SK-N-SH (cell line): ENCODE measurements at regions not wholly inside any gene's neighbourhood (a gene's known extent, or its start where the extent isn't known, plus 50 kb on each side); places are given as distances from the start of the nearest gene placed in this dataset.

ENCODE experiments used
- EP300 ChIP-seq, 2 experiments: IDR thresholded peaks; 2 replicates each; pipeline versions ENCODE4 v1.4.0 to v1.6.1; 2012; ENCODE audit warnings: borderline replicate concordance in 1 of 2, low read depth in 1 of 2, low read length in 1 of 2
- FOXM1 ChIP-seq: IDR thresholded peaks from 2 replicates; pipeline ENCODE4 v1.4.0; 2012; ENCODE audit warnings: low read depth, mild to moderate bottlenecking
- GABPA ChIP-seq: IDR thresholded peaks from 2 replicates; pipeline ENCODE4 v1.4.0; 2012; ENCODE audit warnings: low read depth, mild to moderate bottlenecking
- JUND ChIP-seq: IDR thresholded peaks from 2 replicates; pipeline ENCODE4 v1.4.0; 2012
- MXI1 ChIP-seq: IDR thresholded peaks from 2 replicates; pipeline ENCODE4 v1.6.1; 2012; ENCODE audit warnings: mild to moderate bottlenecking, low read depth, low read length, improper control_type of control experiment
- POLR2AphosphoS5 ChIP-seq: IDR thresholded peaks from 2 replicates; pipeline ENCODE4 v1.6.1; 2012; ENCODE audit warnings: low read depth, low read length
- TAF1 ChIP-seq: IDR thresholded peaks from 2 replicates; pipeline ENCODE4 v1.6.1; 2012; ENCODE audit warnings: low read depth, mild to moderate bottlenecking, low read length, moderate library complexity, borderline replicate concordance
- YY1 ChIP-seq: IDR thresholded peaks from 2 replicates; pipeline ENCODE4 v1.4.0; 2012; ENCODE audit warnings: low read depth, mild to moderate bottlenecking
- TF ChIP-seq, protein P1 (sequence below): fragments of 200-600 bp; sonication (generic); IDR thresholded peaks from 2 replicates; pipeline ENCODE4 v1.6.1; 2017; ENCODE audit warnings: antibody characterized with exemption, mild to moderate bottlenecking, moderate library complexity
- TF ChIP-seq, protein P2 (sequence below): fragments of 150-350 bp; IDR thresholded peaks from 2 replicates; pipeline ENCODE4 v1.6.1; 2016; ENCODE audit warnings: mild to moderate bottlenecking, low read depth, low read length

DNA sequence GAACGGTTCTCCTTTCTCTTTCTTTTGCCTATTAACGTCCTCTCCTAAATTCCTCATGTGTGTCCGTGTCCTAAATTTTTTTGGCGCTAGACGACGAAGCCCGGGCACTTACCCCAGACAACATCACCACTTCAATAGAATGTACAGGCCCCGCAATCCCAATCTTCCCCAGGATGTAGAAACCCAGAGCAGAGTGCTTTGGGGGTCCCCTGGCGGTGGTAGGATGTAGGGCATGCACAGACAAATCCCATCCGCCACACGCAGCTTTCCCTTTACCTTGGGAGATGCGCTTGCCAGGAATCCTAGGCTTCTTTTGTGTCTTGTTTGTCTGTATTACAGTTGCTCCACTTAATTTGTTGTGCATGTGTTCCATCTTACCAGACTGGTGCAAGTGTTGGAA lies 417.3 kb upstream of the ARID1B start:
- TF ChIP-seq, protein P1, sequence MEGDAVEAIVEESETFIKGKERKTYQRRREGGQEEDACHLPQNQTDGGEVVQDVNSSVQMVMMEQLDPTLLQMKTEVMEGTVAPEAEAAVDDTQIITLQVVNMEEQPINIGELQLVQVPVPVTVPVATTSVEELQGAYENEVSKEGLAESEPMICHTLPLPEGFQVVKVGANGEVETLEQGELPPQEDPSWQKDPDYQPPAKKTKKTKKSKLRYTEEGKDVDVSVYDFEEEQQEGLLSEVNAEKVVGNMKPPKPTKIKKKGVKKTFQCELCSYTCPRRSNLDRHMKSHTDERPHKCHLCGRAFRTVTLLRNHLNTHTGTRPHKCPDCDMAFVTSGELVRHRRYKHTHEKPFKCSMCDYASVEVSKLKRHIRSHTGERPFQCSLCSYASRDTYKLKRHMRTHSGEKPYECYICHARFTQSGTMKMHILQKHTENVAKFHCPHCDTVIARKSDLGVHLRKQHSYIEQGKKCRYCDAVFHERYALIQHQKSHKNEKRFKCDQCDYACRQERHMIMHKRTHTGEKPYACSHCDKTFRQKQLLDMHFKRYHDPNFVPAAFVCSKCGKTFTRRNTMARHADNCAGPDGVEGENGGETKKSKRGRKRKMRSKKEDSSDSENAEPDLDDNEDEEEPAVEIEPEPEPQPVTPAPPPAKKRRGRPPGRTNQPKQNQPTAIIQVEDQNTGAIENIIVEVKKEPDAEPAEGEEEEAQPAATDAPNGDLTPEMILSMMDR: peak; percentile 18; the same call in 1 of the 2 replicates
- no peak for TF ChIP-seq EP300 (IDR thresholded peaks at IDR 0.05; ENCODE audit: borderline replicate concordance in 1 of 2, low read depth in 1 of 2, low read length in 1 of 2)
- TF ChIP-seq POLR2AphosphoS5: no peak
- TF ChIP-seq FOXM1: no peak
- TF ChIP-seq, protein P2, sequence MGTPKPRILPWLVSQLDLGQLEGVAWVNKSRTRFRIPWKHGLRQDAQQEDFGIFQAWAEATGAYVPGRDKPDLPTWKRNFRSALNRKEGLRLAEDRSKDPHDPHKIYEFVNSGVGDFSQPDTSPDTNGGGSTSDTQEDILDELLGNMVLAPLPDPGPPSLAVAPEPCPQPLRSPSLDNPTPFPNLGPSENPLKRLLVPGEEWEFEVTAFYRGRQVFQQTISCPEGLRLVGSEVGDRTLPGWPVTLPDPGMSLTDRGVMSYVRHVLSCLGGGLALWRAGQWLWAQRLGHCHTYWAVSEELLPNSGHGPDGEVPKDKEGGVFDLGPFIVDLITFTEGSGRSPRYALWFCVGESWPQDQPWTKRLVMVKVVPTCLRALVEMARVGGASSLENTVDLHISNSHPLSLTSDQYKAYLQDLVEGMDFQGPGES: no peak
- TF ChIP-seq TAF1: no peak
- no peak for TF ChIP-seq JUND
- TF ChIP-seq GABPA: no peak
- TF ChIP-seq MXI1: no peak
- TF ChIP-seq YY1: no peak
